Brain pericyte (primary cell): ENCODE measurements at regions not wholly inside any gene's neighbourhood (a gene's known extent, or its start where the extent isn't known, plus 50 kb on each side); places are given as distances from the start of the nearest gene placed in this dataset.
"Not testable (repeated sequence)": the region's sequence is repeated elsewhere in the genome, so short reads cannot be mapped to it uniquely, and the experiment has no call there.

Experiments
- DNase-seq: peaks from one replicate; pipeline ENCODE4 v3.0.0-alpha.2; 2012; ENCODE audit warnings: low read depth, low spot score

DNA sequence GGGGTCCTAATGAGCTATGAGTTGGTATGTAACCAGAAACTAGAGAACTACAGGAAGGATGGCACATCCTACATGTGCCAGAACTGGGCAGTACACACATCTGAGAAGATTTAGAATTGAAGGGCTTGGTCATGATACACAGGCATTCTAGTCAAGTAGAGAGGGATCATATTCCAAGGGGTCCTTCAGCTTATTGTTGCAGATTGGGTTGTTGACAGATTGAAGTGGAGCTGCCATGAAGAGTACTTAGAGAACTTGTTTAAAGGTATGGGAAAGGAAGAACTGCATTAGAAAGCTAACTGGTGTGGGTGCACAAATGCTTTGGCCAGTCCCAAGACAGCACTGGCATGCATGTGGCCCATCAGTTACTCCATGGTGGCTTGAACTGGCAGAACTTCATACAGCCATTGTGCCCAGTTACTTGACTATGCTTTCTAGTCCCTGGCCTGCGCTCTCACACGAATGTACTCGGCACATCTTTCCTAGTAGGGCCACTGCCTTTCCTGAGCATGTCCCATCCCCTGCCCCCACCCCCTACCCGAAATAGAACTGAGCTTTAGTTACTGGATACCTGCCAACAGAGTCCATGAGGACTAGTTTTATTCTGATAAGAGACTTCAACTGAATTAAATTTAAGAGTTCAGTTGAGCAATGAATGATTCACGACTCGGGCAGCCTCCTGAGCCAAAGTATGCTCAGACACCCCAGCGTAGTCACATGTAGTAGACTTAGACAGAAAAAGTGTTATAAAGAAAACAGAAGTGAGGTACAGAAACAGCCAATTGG is 64.0 kb downstream of the CCNG2 start:
- DNase-seq, result no peak

DNA sequence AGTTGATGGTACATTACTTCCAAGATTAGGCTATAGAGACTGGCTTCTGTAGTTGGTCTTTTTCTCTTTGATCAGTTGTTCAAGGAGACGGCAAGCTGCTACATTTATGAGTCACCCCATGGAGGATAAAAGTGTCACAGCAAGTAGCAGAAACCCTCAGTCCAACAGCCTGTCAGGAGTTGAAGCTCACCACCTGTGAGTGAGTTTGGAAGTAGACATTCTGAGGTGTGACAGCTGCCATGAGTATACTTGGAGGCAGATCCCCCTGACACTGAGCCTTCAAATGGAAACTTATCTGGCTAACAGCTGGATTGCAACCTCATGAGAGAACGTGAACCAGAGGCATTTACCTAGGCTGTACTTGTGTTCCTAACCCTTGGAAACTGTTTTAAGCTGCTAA is 68.0 kb downstream of the CCNG2 start:
- DNase-seq, result no peak

DNA sequence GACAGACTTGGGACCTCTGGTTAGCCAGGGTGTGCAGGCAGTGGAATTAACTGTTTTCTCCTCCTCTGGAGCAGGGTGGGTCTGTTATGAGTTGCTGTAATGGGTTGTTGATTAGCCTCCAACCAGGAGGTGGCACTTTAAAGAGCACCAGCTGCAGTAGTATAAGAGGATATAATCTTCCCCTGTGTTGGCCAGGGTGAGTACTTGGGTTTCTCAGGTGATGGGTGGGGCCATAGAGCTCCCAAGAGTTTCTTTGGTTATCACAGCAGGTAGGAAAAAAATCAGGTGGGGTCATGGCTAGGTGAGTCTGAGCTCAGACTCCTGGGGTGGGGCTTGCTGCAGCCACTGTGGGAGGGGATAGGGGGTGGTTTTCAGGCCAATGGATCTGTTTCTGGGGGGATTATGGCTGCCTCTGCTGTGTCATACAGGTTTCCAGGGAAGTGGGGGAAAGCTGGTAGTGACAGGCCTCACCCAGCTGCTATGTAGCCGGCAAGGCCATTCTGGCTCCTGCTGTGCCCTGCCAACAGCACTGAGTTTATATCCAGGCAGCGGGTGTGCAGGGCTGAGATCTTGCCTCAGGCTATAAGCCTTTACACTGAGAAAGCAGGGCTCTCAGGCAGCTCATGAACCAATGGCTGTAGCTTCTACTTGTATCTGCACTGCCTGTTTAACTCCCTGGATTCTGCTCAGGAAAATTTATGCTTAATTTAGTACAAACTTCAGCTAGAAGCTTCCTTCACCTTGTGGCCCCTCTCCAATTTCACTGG is 70.1 kb downstream of the CCNG2 start:
- DNase-seq, result no peak

DNA sequence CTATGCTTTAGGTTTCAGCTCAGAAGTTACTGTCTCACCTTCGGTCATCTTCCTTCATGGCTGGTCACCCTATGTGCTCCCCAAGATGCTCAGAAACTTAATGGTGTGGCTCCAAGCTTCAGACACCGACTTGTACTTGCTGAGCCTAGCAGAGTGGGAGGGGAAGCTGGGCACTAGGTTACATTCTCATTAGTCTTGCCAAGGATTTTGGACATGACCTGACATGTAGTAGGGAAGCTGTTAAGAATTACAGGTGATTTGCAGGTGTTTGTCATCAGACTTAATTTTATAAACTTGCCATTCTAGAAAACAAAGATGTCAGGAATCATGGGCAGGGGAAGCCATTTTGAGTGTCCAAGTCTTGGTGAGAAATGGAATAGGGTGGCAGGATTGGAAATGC is 72.4 kb downstream of the CCNG2 start:
- DNase-seq, result no peak

DNA sequence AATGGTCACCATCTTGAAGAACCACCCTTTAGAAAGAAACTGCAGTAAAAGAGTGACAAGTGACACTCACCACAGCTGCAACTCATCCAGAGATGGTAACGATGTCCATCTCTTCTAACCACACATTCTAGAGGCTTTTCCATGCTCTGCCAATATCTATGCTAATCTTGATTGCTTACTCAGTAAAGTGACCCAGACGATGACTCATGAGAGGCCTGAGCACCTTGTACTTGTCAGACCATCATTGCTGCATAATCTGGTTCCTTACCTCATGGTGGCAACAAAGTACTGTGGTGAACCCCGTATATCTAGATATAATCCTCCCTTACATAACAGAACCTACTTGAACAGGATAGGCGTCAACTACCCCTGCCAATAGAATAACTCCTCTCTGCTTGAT is 75.6 kb downstream of the CCNG2 start:
- DNase-seq, result no peak

DNA sequence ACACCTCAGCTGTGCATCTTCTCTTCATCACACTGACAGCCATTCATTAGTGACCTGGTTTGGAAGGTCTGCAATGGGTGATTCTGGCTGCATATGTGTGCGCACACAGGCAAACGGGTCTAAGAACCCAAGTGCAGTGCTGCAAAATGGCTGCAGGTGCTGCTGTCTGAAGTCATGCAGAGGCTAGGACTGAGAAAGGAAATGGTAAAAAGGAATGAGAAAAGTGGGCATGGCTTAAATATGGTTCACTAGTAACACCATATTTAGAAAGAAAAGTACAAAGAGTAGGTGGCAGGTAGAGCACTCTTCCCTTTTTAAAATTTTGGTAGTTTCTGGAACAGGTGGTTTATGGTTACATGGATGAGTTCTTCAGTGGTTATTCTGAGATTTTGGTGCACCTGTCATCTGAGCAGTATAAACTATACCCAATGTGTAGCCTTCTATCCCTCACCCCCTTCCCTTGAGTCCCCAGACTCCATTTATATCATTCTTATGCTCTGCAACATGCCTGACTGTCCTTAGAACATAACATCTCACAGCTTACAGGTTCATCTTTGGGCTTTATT is 78.4 kb downstream of the CCNG2 start:
- no peak for DNase-seq

DNA sequence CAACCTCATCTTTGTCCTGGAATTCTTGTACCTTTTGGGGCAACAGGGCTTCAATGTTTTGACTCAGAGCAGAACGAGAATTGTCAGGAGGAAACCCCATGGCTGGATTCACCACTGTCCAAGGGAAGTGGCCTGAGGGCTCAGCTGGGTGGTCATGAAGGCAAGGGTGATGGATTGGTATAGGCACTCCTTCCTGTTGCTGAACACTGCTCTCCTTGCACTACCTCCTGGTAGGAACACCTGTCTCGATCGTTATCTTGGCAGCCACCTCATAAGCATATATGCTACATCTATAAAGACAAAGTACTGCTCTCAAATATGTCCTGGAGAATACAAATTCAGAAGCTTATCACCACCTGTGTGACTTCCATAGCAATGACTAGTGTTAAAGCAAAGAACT is 79.8 kb downstream of the CCNG2 start:
- no peak for DNase-seq

DNA sequence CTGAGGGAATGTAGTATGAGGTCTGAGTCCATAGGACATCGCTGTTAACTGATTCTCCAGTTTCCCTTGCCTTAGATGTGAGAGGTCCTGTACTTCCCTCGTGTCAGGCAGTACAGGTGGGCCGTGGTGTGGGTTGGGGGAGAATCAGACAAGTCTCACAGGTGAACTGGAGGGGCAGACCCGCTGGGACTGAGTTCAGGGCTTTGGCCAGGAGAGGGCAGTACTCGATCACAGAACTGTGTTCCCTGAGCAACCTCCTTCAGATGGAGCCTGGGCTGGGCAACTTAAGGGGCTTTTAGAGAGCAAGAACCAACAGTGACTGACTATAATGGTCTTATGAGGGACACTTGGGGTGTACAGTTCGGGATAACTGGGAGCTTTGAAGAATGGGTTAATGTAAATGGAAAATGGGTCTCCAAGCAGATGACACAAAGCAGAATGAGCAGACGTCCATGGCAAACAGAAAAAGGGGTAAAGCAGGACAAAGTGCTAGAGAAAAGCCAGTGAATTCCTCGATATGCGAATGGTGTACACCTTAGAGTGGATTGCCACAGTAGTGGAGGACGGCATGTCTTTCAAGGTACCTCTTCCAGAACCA is 83.6 kb downstream of the CCNG2 start:
- DNase-seq, result no peak

DNA sequence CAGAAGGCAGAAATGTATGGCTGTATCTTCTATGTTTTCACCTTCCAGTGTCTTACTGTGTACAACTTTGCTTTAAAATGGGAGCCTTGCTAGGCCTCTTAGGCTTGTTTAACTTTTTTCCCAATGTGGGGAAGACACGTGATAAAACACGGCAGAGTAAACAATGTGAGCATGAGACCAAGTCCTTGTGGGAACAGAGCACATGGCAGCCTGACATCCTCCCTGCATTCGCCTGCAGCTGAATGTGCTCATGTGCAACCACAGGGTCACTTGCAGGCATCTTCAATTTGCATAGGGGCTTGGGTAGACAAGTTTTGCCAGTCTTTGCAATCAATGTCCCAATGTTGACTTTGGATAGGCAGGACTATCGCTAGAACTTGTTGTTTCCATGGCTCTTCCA is 91.8 kb downstream of the CCNG2 start:
- DNase-seq, result no peak

DNA sequence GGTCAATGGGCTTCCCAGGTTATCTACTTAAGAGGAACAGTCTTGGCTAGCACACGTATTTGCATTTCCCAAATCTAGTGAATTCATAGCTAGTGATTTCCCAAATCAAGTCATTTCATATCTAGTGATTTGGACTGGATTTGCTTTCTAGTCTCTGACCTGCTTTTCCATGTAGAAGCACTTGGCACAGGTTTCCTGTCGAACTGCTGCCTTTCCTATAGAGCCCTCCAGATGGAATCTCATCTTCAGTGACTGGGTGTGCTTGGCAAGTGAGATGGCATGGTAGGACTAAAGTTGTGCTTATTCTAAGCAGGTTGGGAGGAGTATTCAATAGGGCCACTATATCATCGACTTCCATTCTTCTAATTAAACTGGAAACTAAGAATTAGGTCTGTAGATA is 94.7 kb downstream of the CCNG2 start:
- no peak for DNase-seq

DNA sequence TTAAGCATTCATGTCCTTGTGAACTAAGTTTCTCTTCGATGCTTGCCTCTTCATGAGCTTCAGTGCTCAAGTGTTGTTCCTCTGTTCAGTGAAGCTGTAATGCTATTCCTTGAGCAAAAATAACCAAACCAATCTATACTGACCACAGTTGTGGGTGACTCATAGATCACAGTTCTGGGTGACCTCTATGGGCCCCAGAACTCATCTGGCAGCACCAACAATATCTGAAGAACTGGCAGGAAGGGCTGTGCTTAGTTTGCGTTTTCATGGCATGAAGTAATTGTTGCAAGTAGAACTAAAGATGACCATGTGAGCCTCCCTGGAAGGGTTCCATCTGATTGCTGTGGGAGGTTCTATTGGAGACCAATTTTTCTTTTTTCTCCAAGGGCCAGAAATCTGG is 106.2 kb downstream of the CCNG2 start:
- DNase-seq, result no peak

DNA sequence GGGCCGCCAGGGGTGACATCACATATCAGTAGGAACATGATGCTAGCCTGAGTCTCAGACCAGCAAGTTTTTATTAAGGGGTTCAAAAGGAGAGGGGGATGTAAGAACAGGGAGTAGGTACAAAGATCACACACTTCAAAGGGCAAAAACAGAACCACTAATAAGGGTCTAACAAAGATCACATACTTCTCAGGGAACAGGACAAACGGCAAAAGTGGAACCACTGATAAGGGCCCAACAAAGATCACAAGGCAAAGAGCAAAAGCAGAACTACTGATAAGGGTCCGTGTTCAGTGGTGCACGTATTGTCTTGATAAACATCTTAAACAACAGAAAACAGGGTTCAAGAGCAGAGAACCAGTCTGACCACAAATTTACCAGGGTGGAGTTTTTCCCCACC is 107.0 kb downstream of the CCNG2 start:
- DNase-seq, result not testable (repeated sequence)

DNA sequence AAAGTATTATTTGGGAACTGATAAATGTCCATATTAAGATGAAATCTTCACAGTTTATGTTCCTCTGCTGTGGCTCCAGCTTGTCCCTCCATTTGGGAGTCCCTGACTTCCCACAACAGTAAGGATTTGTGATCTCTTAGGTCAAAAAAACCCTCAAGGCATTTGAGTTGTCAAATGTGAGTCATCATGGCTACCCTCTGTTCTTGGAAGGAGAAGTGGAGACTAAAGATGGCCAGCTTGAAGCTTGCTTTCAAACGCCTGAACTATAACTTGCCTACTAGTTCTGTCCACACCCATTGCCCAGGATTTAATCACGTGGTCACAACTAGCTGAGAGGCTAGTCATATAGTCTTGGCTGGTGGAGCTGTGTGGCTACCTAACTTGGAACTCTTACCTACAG is 107.8 kb downstream of the CCNG2 start:
- no peak for DNase-seq

DNA sequence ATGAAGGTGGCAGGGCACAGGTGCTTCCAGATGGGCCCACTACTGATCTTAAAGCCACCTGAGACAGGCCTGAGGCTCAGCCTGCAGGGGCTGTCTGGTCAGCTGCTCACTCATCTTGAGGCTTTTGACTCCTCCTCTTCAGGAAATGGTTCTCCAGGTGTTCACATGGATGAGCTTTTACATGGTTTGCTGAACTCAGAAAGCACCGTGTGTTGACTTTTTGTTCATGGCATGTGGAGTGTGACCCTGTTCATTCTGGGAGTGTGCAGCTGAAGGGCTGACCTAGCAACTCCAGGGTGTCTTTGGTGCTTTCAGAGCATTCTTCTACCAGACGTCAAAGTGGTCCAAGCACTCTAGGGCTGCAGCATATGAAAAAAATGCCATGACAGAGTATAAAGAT is 111.1 kb downstream of the CCNG2 start:
- DNase-seq, result no peak

DNA sequence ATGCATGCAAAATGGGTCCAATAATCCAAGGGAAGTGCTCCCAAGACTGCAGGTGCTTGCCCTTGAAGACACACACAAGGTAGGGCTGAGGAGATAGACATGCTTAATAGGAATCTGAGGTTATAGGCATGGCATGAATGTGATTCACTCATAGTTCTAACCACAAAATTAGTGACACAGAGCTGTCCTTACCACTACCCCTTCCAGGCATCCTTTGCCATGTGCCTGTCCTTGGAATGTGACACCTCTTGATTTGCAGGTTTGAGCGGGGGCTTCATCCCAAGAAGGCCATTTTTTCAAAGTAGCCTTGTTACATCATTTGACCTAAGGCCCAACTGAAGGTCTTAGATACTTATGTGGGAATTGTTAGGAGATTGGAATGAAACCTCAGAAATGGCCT is 112.5 kb downstream of the CCNG2 start:
- DNase-seq, result no peak

DNA sequence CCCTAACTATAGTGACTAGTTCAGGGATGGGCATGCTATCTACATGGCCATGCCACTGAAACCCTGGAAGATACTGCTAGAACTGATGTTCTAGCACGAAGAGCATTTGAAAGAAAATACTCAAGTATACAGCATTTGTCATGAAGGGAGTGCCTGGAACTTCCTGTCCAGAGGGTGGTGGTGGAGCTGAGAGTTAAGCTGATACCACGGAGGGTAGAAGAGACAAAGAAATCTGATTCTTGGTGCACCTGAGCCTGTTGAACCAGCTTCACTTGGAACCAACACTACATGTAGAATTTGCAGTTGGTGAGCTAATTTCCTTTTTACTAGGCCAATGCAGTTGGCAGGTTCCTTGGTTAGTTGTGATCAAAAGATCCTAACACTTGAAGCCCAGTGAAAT is 116.4 kb downstream of the CCNG2 start:
- DNase-seq, result no peak

DNA sequence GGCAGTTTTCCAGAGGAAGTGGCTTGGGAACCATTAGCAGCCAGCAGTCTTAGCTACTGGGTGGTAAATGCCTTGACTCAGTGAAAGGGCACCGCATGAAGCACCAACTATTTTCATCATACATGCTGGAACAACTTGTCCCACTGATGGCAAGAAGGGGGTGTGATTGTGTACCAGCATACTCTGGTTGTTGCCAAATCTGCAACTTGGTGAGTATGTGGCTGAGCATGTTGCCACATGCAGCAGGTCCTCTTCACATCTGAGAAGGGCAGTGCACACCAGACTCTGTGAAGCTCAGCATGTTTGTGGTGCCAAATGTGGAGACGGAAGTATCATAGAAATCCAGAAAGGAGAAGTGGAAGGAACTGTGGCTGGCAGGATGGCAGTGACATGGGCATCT is 122.1 kb downstream of the CCNG2 start:
- DNase-seq, result not testable (repeated sequence)

DNA sequence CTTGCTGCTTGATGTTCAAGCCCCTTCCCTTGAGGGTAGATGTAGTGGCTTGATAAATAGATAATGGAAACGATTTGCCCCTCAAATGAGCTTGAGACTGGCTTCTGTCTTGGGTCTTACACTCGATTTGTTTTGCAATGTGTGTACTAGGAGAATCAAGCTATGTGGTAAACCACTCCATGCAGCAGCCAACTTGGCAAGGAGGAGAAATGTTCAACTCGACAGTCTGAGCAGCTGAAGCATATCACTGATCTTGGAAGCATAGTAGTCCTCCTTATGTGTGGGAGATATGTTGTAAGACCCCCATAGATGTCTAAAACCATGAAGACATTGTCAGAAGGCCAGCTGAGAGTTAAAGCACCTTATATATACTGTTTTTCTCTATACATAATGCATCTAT is 125.3 kb downstream of the CCNG2 start:
- DNase-seq, result no peak

DNA sequence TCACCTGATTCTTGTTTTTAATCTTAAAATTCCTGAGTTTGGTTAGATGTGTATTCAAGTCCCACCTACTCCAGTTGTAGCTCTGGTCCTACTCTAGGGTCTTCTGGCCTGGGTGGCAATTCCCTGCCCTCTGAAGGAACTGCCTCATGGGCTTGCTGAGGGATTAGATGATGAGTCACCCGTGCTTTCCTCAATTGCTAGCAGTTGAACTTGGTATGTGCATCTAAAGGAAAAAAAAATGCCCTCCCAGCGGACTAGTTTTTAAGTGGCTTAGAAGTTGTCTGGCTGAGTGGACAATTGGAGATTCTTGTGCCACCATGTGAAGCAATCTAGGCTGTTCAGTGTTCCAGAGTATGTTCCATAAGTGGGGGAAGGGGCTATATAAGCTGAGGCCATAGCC is 127.0 kb downstream of the CCNG2 start:
- DNase-seq, result no peak

DNA sequence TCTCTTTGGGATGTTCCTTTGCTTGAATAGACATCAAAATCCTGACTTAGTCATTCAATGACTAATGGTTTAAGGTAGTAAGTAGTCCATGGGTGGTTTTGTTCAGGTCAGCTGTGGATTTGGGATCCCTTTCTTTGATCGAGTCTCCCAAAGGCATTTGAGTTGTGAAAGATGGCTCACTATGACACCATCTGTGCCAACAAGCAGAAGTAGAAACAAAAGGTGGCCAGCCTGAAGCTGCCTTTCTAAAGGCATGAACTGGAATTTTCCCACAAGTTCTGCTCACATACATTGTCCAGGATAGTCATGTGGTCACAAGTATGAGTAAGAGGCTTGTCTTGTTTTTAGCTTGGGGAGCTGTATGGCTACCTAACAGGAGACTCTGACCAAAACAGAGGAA is 129.9 kb downstream of the CCNG2 start:
- no peak for DNase-seq

DNA sequence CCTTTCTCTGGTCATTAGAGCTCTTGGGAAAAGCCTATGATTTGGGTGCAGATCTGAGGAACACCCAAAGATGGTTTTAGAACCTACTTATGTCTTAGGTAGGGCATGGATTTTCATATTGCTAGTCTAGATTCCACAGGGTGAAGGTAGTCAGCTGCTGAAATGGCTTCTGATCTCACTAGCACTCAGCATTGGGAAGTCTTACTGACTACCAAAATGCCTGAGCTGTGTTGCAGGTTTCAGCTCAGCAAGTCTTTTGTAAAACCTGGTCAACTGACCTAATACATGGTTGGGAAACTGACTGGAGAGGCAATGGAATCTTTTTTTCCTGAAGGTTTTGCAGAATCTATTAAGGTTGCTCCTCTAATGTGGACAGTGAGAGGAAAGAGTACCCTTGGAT is 136.4 kb downstream of the CCNG2 start:
- DNase-seq, result no peak

DNA sequence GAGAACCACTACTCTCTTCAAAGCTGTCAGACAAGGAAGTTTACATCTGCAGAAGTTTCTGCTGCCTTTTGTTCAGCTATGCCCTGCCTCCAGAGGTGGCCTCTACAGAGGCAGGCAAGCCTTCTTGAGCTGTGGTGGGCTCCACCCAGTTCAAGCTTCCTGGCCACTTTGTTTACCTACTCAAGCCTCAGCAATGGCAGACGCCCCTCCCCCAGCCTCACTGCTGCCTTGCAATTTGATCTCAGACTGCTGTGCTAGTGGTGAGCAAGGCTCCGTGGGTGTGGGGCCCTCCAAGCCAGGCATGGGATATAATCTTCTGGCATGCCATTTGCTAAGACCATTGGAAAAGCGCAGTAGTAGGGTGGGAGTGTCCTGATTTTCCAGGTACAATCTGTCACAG is 144.0 kb downstream of the CCNG2 start:
- not testable (repeated sequence) for DNase-seq

DNA sequence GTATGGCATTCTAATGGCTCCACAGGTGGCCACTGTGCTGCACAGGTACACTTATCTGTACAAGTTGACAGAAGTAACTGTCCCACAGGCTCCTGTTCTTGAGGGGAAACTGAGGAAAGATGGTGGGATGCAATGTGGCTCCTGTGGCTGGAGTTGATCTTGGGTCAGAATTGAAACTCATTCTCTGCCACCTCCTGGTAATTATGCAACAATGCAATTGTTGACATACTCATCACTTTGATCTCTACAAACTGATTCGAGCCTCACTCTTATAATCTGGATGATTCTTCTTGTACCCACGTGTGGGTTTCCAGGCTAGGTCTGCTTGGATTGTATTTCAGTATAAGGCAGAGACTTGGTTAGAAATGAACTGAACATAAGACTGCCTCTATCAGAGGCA is 148.8 kb downstream of the CCNG2 start:
- DNase-seq, result no peak
